Neuronal stem cell (in vitro differentiated cells): ENCODE measurements at regions not wholly inside any gene's neighbourhood (a gene's known extent, or its start where the extent isn't known, plus 50 kb on each side); places are given as distances from the start of the nearest gene placed in this dataset.

Source experiments
- DNase-seq: peaks from one replicate; pipeline ENCODE4 v3.0.0-alpha.2; 2013; ENCODE audit warnings: low spot score
- H2AFZ ChIP-seq: one replicate; pipeline ENCODE4 v1.6.1; 2013; ENCODE audit warnings: mild to moderate bottlenecking, low read length, inconsistent platforms
- H2AK5ac ChIP-seq: 2 replicates; pipeline ENCODE4 v1.6.1; 2013; ENCODE audit warnings: low read depth, mild to moderate bottlenecking, inconsistent platforms, low read length, moderate library complexity, mixed read lengths
- H2BK120ac ChIP-seq: 2 replicates; pipeline ENCODE4 v1.6.1; 2013; ENCODE audit warnings: low read depth, mild to moderate bottlenecking, inconsistent platforms, low read length, moderate library complexity, mixed read lengths
- H2BK12ac ChIP-seq: one replicate; pipeline ENCODE4 v1.6.1; 2013; ENCODE audit warnings: low read length, inconsistent platforms
- H2BK15ac ChIP-seq: 2 replicates; pipeline ENCODE4 v1.6.1; 2013; ENCODE audit warnings: mild to moderate bottlenecking, low read length, inconsistent platforms, mixed read lengths
- H2BK5ac ChIP-seq: one replicate; pipeline ENCODE4 v1.6.1; 2013; ENCODE audit warnings: inconsistent platforms, mild to moderate bottlenecking, low read length, moderate library complexity
- H3K14ac ChIP-seq: one replicate; pipeline ENCODE4 v1.6.1; 2013; ENCODE audit warnings: low read length, inconsistent platforms
- H3K18ac ChIP-seq: 2 replicates; pipeline ENCODE4 v1.6.1; 2013; ENCODE audit warnings: low read length, inconsistent platforms
- H3K23ac ChIP-seq: 2 replicates; pipeline ENCODE4 v1.6.1; 2013; ENCODE audit warnings: low read depth, mild to moderate bottlenecking, mixed read lengths, low read length, inconsistent platforms; ENCODE audit not compliant: poor library complexity
- H3K27ac ChIP-seq: replicated peaks from 3 replicates; pipeline ENCODE4 v1.5.1; 2013; ENCODE audit warnings: low read length, inconsistent platforms
- H3K27me3 ChIP-seq, 3 experiments: 2 replicates each; pipeline ENCODE4 v1.6.1; 2013; ENCODE audit warnings: low read length in 3 of 3, mild to moderate bottlenecking in 2 of 3, inconsistent platforms in 1 of 3, low read depth in 1 of 3, mixed read lengths in 1 of 3, moderate library complexity in 1 of 3; ENCODE audit not compliant: control insufficient read depth in 3 of 3, insufficient read depth in 3 of 3
- H3K36me3 ChIP-seq, 2 donors: replicated peaks in 1 of 2; 2 replicates each; pipeline ENCODE4 v1.6.1; 2013; ENCODE audit warnings: low read length in 2 of 2; ENCODE audit not compliant: control insufficient read depth in 2 of 2, insufficient read depth in 2 of 2
- H3K4ac ChIP-seq: 2 replicates; pipeline ENCODE4 v1.6.1; 2013; ENCODE audit warnings: inconsistent platforms, mild to moderate bottlenecking, low read length, moderate library complexity
- H3K4me1 ChIP-seq, 2 donors: 1 replicate in 1 of 2; 2 replicates in 1 of 2; pipeline ENCODE4 v1.6.1; 2013; ENCODE audit warnings: low read length in 2 of 2, low read depth in 1 of 2; ENCODE audit not compliant: control insufficient read depth in 2 of 2, insufficient read depth in 1 of 2
- H3K4me2 ChIP-seq: one replicate; pipeline ENCODE4 v1.6.1; 2013; ENCODE audit warnings: mild to moderate bottlenecking, low read length, inconsistent platforms; ENCODE audit not compliant: insufficient read depth, poor library complexity, severe bottlenecking
- H3K4me3 ChIP-seq, 2 donors: 2 replicates each; pipeline ENCODE4 v1.5.1; 2013; ENCODE audit warnings: low read length in 2 of 2, mild to moderate bottlenecking in 2 of 2, inconsistent platforms in 1 of 2, moderate library complexity in 1 of 2
- H3K79me1 ChIP-seq: one replicate; pipeline ENCODE4 v1.6.1; 2013; ENCODE audit warnings: low read depth, mild to moderate bottlenecking, inconsistent platforms, low read length, moderate library complexity
- H3K9ac ChIP-seq: one replicate; pipeline ENCODE4 v1.6.1; 2013; ENCODE audit warnings: mild to moderate bottlenecking, low read depth, low read length, inconsistent platforms; ENCODE audit not compliant: poor library complexity
- H3K9me3 ChIP-seq, 2 donors: replicated peaks in 1 of 2; 2 replicates each; pipeline versions ENCODE3 to v1.6.1; 2013; ENCODE audit warnings: low read length in 2 of 2, mild to moderate bottlenecking in 2 of 2, inconsistent platforms in 1 of 2, low read depth in 1 of 2, mixed read lengths in 1 of 2, moderate library complexity in 1 of 2; ENCODE audit not compliant: control insufficient read depth in 2 of 2, insufficient read depth in 1 of 2
- H4K8ac ChIP-seq: one replicate; pipeline ENCODE4 v1.6.1; 2013; ENCODE audit warnings: low read depth, mild to moderate bottlenecking, inconsistent platforms, low read length, moderate library complexity
- H4K91ac ChIP-seq: one replicate; pipeline ENCODE4 v1.6.1; 2013; ENCODE audit warnings: low read length, low read depth, mild to moderate bottlenecking, inconsistent platforms; ENCODE audit not compliant: poor library complexity
- WGBS, 2 donors: extraction: QIAGEN DNeasy Blood & Tissue Kit; methylation state at CpG; one replicate each; pipeline ENCODE4 v1.1.7; 2013; ENCODE audit warnings: missing lambda C conversion rate in 2 of 2, mixed read lengths in 1 of 2; ENCODE audit not compliant: insufficient read length in 2 of 2, insufficient replicate concordance in 1 of 2; ENCODE audit errors: extremely low coverage in 2 of 2; 5-methylcytosine and 5-hydroxymethylcytosine counted together

GRCh38 chr13:76777096-76777495, 109.1 kb downstream of the KCTD12 start:
- H2BK5ac ChIP-seq: no peak overlapping the region
- H2AFZ ChIP-seq: no peak overlapping the region
- no peaks in the 10 kb centered on the region for H3K79me1 ChIP-seq
- no peak overlapping the region for H3K4ac ChIP-seq
- H2BK15ac ChIP-seq: no peak overlapping the region
- no peak overlapping the region for H3K4me2 ChIP-seq
- H4K91ac ChIP-seq: no peak overlapping the region
- no peaks in the 10 kb centered on the region for H3K27me3 ChIP-seq
- no peak overlapping the region for H2AK5ac ChIP-seq
- no peak overlapping the region for H3K4me3 ChIP-seq
- no peak for DNase-seq
- H4K8ac ChIP-seq: no peak overlapping the region
- no peak overlapping the region for H3K9ac ChIP-seq
- H3K9me3 ChIP-seq: no peaks in the 10 kb centered on the region
- no peak overlapping the region for H2BK12ac ChIP-seq
- no peak overlapping the region for H2BK120ac ChIP-seq
- H3K4me1 ChIP-seq: no peaks in the 10 kb centered on the region
- no peak overlapping the region for H3K18ac ChIP-seq
- no peak overlapping the region for H3K27ac ChIP-seq
- WGBS, 2 donors: no CpG with 5 or more reads among the region's 1 CpG
- H3K14ac ChIP-seq: no peak overlapping the region
- no peak overlapping the region for H3K23ac ChIP-seq
- no peaks in the 10 kb centered on the region for H3K36me3 ChIP-seq

GRCh38 chr13:76775088-76775740, 111.0 kb downstream of the KCTD12 start:
- no peak for DNase-seq
- Histone ChIP-seq H3K9ac (no peak overlapping the region), H2BK12ac (no peak overlapping the region), H3K18ac (no peak overlapping the region), H3K9me3 (no peaks in the 10 kb centered on the region), H3K79me1 (no peaks in the 10 kb centered on the region), H2BK5ac (no peak overlapping the region), H3K4me1 (no peaks in the 10 kb centered on the region), H4K8ac (no peak overlapping the region), H2AFZ (no peak overlapping the region), H3K14ac (no peak overlapping the region), H3K23ac (no peak overlapping the region), H4K91ac (no peak overlapping the region), H3K4me2 (no peak overlapping the region), H3K27me3 (no peaks in the 10 kb centered on the region), H3K27ac (no peak overlapping the region), H3K36me3 (no peaks in the 10 kb centered on the region), H3K4ac (no peak overlapping the region), H2AK5ac (no peak overlapping the region), H3K4me3 (no peak overlapping the region), H2BK15ac (no peak overlapping the region), H2BK120ac (no peak overlapping the region)
- no CpG with 5 or more reads among the region's 3 CpGs for WGBS, 2 donors

GRCh38 chr13:76773448-76774094, 112.6 kb downstream of the KCTD12 start:
- H2BK12ac ChIP-seq: no peak overlapping the region
- peaks cover 0 to 4% (median 0%) of the 10 kb centered on the region in 3 experiments for H3K27me3 ChIP-seq
- no peak overlapping the region for H3K4ac ChIP-seq
- no peak overlapping the region for H2AK5ac ChIP-seq
- H3K27ac ChIP-seq: no peak overlapping the region
- H3K79me1 ChIP-seq: no peaks in the 10 kb centered on the region
- no peak overlapping the region for H3K9ac ChIP-seq
- H3K4me1 ChIP-seq: no peaks in the 10 kb centered on the region
- H3K4me2 ChIP-seq: no peak overlapping the region
- no peak overlapping the region for H2BK5ac ChIP-seq
- no peaks in the 10 kb centered on the region for H3K36me3 ChIP-seq
- no peak overlapping the region for H2BK15ac ChIP-seq
- H2BK120ac ChIP-seq: no peak overlapping the region
- H3K18ac ChIP-seq: no peak overlapping the region
- no peak overlapping the region for H2AFZ ChIP-seq
- no peak overlapping the region for H3K23ac ChIP-seq
- no peaks in the 10 kb centered on the region for H3K9me3 ChIP-seq
- H4K91ac ChIP-seq: no peak overlapping the region
- H4K8ac ChIP-seq: no peak overlapping the region
- no peak overlapping the region for H3K14ac ChIP-seq
- DNase-seq: no peak
- no peak overlapping the region for H3K4me3 ChIP-seq
- WGBS, 2 donors: no CpG with 5 or more reads among the region's 5 CpGs

GRCh38 chr13:76772241-76772640, 114.0 kb downstream of the KCTD12 start:
- no peaks in the 10 kb centered on the region for H3K36me3 ChIP-seq
- H2BK120ac ChIP-seq: no peak overlapping the region
- H2BK12ac ChIP-seq: no peak overlapping the region
- no peak overlapping the region for H3K27ac ChIP-seq
- no peak overlapping the region for H4K91ac ChIP-seq
- no peaks in the 10 kb centered on the region for H3K4me1 ChIP-seq
- H2BK15ac ChIP-seq: no peak overlapping the region
- no peak overlapping the region for H2AFZ ChIP-seq
- no peak overlapping the region for H3K9ac ChIP-seq
- no peaks in the 10 kb centered on the region for H3K79me1 ChIP-seq
- H3K4ac ChIP-seq: no peak overlapping the region
- no peak overlapping the region for H3K4me3 ChIP-seq
- no peaks in the 10 kb centered on the region for H3K9me3 ChIP-seq
- no peak for DNase-seq
- H3K14ac ChIP-seq: no peak overlapping the region
- no peak overlapping the region for H2BK5ac ChIP-seq
- H4K8ac ChIP-seq: no peak overlapping the region
- WGBS, 2 donors: no CpG with 5 or more reads among the region's 1 CpG
- H3K18ac ChIP-seq: no peak overlapping the region
- H3K23ac ChIP-seq: no peak overlapping the region
- no peak overlapping the region for H3K4me2 ChIP-seq
- peaks cover 0 to 4% (median 0%) of the 10 kb centered on the region in 3 experiments for H3K27me3 ChIP-seq
- H2AK5ac ChIP-seq: no peak overlapping the region
